Anterior cingulate cortex (tissue), 58 donors: ENCODE measurements at regions not wholly inside any gene's neighbourhood (a gene's known extent, or its start where the extent isn't known, plus 50 kb on each side); places are given as distances from the start of the nearest gene placed in this dataset.
A peak's percentile ranks its signal among the peaks of the same experiment; 100 is the strongest.

Experiments used
- DNase-seq, 58 donors: peaks; one replicate each; lab custom pipeline; 2025; lab: John Stamatoyannopoulos, UW

GRCh38 chr1:187854457-187854856, 1025.7 kb downstream of the PLA2G4A start:
- DNase-seq: no peak

- no peak for DNase-seq
These were observed 1033.8 kb downstream of the PLA2G4A start for GRCh38 chr1:187862506-187862905.

DNA sequence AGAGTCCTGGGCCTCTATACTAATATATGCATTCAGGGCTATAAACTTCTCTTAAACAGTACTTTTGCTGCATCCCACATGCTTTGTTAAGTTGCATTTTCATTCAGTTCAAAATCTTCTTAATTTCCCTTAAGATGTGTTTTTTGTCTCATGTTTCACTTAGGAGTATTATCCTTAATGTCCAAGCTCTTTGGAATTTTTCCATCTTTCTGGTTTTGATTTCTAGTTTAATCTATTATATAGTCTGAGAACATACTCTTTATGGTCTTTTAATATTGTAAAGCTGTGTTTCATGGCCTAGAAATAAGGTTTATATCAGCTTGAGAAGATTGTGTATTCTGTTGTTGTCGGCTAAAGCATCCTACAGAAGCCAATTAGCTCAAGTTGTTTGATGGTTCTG, 1041.8 kb downstream of the PLA2G4A start:
- DNase-seq: no peak

DNA sequence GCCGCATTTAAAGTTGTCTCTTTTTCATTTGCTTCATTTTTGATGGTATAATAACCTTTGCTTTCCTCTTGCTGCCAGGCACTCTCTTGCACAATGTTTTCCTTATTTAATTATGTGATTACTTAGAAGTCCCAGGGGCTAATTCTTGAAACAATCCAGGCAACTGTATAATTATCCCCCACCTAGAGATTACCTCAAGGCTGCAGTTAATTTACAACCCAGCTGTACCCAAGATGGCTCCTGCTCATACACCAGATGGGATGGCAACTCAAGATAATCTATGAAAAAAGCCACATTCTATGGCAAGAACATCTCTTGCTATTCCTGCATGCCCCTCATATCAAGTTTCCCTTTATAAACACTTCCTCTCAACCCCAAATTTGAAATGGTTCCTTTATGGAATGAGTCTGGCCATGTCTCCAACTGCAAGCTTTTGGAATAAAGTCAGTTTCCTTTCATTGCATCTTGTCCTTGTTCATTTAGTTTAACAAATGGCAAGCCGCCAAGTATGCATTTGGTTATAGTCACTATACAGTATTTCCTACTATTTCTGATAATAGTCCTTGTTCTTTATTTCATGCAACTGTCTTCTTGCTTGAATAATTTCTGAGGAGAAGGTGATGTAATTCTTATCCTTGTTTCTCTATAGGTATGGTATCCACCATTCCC, 1042.6 kb downstream of the PLA2G4A start:
- no peak for DNase-seq

DNA sequence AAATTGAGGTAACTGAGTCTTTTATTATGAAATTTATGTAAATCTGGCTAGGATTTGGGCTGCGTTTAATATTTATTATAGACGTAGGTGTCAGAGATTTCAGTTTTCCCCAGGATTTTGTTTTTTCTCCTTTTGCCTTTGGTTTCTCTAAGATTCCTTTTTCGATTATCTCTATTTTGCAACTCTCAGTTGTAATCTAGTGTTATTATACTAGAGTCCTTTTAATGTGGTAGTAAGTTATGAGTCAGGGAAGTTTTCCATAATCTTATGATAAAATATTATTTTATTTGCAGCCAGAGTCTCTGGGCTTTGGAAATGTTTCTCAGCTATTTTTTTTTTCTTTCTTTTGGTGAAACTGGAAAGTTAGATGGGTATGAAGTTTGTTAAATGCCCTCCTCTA, 1043.8 kb downstream of the PLA2G4A start:
- DNase-seq: no peak

DNA sequence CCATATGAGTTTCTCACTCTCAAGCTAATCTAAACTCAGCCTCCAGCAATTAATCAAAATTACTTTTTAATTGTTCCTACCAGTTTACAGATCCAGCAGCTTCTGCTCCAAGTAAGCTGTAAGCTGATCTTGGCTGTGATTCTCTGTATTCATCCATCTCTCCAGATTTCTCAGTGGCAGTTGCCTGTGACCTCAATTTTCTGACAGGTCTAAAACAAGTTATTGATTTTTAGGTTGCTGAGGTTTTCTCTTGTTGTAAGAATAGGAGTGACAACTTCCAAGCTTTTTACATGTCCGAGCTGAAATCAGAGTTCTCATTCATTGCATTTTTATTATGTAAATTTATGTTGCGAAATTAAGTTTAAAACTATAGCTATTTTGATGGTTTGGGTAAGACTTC, 1044.4 kb downstream of the PLA2G4A start:
- DNase-seq: no peak

DNA sequence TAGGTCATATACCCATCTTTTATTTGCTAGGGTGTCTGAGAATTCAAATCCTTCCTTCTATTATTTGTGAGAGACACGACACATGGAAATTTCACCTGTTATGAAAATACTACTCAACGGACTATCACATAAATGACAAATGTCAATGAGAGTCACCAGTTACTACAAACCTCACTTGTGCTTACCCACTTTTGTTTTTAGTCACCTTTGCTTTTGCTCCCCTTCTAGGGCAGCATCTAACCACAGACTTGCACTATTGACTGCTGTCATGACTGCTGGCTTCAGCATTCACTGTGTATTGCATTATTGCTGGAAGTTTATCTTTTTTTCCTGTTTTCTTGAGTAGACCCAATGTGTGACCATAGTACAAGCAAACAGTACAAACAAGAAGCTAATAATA, 1048.0 kb downstream of the PLA2G4A start:
- no peak for DNase-seq

GRCh38 chr1:187877220-187877619, 1048.5 kb downstream of the PLA2G4A start:
- no peak for DNase-seq

DNA sequence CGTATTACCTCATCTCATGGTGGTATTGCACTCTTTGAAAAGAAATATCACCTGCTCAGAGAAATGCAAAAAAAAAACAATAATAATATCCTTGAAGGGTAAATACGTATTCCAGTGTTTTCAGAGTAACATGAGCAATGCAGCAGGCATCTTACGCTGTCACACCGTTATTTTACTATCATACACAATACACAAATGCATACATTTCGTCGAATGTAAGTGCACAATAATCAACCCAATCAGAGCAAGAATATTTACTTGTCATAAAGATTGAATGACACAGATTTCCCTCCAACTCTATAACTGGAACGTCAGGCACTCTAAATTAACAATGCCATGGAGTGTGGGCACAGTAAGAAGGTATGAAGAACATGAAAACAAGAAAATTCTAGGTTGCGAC, 1050.1 kb downstream of the PLA2G4A start:
- no peak for DNase-seq

DNA sequence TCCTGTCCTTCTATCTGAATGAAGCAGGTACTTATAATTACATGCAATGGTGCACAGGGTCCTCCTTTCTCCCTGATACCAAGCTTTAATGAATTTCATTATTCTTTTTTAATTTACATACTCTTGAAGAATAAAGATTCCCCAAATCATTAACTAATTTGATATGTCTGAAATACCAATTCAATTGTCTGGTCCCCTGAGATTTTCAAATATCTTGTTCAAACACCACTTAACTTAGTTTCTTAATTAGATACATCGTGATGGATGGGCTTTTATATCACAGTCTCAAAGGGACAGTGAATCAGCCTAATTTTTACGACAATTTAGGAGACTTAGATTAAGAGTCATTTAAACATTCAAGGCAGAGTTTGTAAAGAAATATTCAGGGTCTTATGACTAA, 1054.6 kb downstream of the PLA2G4A start:
- DNase-seq: no peak

- no peak for DNase-seq
These were observed 1063.4 kb downstream of the PLA2G4A start for GRCh38 chr1:187891993-187892682.

GRCh38 chr1:187892683-187893039, 1063.9 kb downstream of the PLA2G4A start:
- DNase-seq: no peak

DNA sequence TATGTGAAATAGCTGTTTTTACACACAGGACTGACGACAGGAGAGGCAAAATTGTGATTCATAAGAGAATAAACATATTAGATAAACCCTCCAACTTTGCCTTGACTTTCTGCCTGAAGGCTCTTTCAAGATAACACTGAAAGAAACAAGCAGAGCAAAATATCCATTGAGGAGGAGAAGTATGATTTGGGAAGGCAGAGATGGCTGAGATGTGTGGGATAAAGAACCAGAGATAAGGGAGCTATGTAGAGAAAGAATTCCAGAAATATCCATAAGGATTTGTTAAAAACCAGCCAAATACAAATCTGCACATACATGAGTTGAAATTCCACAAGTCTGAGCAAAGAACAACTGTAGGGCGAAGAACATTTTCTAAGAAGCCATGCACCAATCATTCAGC, 1064.7 kb downstream of the PLA2G4A start:
- DNase-seq: no peak

GRCh38 chr1:187894349-187894748, 1065.6 kb downstream of the PLA2G4A start:
- no peak for DNase-seq

GRCh38 chr1:187903223-187903622, 1074.5 kb downstream of the PLA2G4A start:
- DNase-seq: no peak

- DNase-seq: no peak
These were observed 1080.6 kb downstream of the PLA2G4A start for GRCh38 chr1:187909382-187909781.

DNA sequence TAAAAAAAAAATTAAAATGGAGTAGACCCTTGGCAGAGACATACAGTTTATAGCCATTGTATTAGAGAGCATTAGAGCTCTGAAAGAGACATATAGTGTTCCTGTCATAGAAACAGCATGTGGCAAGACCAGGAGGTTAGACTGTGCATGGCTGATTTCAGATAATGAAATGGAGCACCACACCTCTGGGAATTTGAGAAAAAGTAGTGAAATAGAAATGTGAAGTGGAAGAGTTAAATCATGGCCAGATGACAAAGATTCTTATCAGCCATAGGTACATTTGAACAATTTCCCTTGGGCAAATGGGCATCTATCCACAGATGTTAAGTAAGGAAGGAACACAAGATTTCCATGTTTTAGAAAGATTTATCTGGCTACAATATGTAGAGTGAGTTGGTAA, 1083.1 kb downstream of the PLA2G4A start:
- no peak for DNase-seq

DNA sequence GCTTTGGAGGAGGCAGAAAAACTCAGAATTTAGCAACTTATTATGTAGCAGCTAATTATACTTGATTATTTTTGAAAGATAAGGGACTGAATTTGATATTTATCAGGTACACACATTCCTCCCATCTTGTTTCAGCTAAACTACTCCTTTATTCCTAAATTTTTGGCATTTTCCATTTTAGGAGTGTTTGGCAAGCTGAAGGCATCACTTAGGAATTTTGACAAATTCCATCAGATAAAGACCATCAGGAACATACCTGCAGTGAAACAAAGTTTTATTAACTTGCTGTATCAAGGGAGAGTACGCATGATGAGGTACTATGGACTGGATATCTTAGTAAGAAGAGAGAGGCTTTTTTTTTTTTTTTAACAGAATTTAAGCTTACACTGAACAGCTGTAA, 1092.2 kb downstream of the PLA2G4A start:
- DNase-seq: no peak

GRCh38 chr1:187921426-187921825, 1092.7 kb downstream of the PLA2G4A start:
- DNase-seq: no peak

DNA sequence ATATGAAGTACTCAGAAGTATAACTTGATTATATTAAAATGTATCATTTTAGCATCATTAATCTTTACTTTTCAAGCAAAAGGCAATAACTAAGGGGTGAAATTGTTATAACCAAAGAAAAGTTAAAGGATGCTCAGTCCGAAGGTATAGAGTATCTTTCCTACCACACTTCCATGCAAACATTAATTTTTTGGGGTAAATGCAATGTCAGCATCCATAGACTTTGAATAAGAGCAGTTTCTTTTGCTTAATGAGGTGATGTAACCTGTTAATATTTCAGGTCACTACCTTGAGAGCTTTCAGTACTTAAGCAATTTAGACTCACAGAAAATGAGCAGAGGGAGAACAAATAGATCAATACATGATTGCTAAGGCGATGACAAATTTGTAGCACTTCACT, 1093.5 kb downstream of the PLA2G4A start:
- no peak for DNase-seq

DNA sequence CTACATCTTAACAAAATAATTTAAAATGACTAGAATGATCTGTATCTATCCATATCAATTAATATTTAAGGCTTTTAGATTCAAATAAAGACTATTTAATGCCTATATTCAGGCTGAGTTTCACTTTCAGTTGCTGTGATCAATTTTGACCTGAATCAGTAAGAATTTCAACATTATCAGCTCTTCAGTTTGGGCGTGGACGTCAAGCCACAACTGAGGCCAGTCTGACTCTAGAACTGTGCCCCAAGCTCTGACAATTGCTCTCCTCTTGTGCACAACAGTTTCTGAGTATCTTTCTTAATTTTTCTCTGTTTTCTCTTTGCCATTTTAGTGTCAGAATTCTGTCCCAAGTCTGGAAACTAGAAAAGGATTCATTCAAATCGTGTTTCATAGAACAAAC, 1095.5 kb downstream of the PLA2G4A start:
- DNase-seq: no peak

DNA sequence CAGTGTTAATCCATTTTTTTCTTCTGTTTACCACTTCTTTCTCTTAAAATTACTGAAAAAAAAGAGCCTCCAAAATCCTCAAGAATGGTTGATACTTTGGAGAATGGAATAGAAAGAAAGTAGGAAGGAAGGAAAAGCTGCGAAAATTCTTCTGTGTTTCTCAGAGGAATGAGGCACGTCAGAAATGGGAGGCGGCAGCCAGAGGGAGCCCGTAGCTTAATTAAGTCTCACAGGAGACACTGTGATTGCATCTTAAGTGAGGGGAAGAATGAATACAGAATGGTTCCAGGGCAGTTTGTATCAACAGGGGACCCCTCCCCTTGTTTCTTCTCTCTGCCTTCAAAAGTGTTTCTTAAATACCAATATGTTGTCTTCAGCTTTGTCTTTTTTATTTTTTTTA, 1099.5 kb downstream of the PLA2G4A start:
- peak in 17 of 58 donors; percentile 0 to 46 (median 3) for DNase-seq

DNA sequence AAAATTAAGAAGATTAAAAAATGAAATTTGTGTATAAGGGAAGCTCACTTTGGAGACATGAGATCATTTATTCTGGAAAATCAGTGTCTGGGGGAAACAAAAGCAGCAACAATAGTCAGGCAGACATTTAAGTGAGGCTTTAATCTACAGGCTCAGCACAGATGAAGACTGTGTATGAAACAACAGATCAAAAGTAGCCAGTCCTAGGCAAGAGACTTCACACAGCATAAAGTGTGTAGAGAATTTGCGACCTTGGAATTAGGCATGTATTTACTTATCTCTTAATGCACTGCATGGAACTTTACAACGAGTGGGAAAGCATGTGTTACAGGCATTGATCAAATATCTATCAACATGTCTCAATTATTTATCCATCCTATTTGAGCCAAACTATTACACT, 1099.9 kb downstream of the PLA2G4A start:
- DNase-seq: no peak
